ENCODE measurements at regions not wholly inside any gene's neighbourhood (a gene's known extent, or its start where the extent isn't known, plus 50 kb on each side); places are given as distances from the start of the nearest gene placed in this dataset.

- no peak overlapping the region for H3K4me3 ChIP-seq (ENCODE audit: low read depth, low read length)
- TF ChIP-seq CTCF (IDR thresholded peaks at IDR 0.05; ENCODE audit: low read depth, low read length): no peak
Measured at GRCh38 chr3:106794442-106794841, 582.8 kb upstream of the CCDC54 start.

- TF ChIP-seq CTCF (IDR thresholded peaks at IDR 0.05; ENCODE audit: low read depth, low read length): no peak
- no peak overlapping the region for H3K4me3 ChIP-seq (ENCODE audit: low read depth, low read length)
Measured at GRCh38 chr3:106795553-106795952, 581.7 kb upstream of the CCDC54 start.

- TF ChIP-seq CTCF (IDR thresholded peaks at IDR 0.05; ENCODE audit: low read depth, low read length): no peak
- H3K4me3 ChIP-seq (ENCODE audit: low read depth, low read length): no peak overlapping the region
Measured at GRCh38 chr3:106797461-106797860, 579.8 kb upstream of the CCDC54 start.

GRCh38 chr3:106805625-106806024 is 571.6 kb upstream of the CCDC54 start:
- no peak for TF ChIP-seq CTCF (IDR thresholded peaks at IDR 0.05; ENCODE audit: low read depth, low read length)
- no peak overlapping the region for H3K4me3 ChIP-seq (ENCODE audit: low read depth, low read length)

GRCh38 chr3:106806964-106807363 is 570.3 kb upstream of the CCDC54 start:
- no peak for TF ChIP-seq CTCF (IDR thresholded peaks at IDR 0.05; ENCODE audit: low read depth, low read length)
- no peak overlapping the region for H3K4me3 ChIP-seq (ENCODE audit: low read depth, low read length)

GRCh38 chr3:106809041-106809440 is 568.2 kb upstream of the CCDC54 start:
- no peak overlapping the region for H3K4me3 ChIP-seq (ENCODE audit: low read depth, low read length)
- no peak for TF ChIP-seq CTCF (IDR thresholded peaks at IDR 0.05; ENCODE audit: low read depth, low read length)

- no peak for TF ChIP-seq CTCF (IDR thresholded peaks at IDR 0.05; ENCODE audit: low read depth, low read length)
- no peak overlapping the region for H3K4me3 ChIP-seq (ENCODE audit: low read depth, low read length)
Measured at GRCh38 chr3:106809623-106810299, 567.5 kb upstream of the CCDC54 start.

Data from WI38 (cell line).